AG04449 (cell line): ENCODE measurements at regions not wholly inside any gene's neighbourhood (a gene's known extent, or its start where the extent isn't known, plus 50 kb on each side); places are given as distances from the start of the nearest gene placed in this dataset.

Source experiments
- CTCF ChIA-PET: fragments of 350-600 bp; formaldehyde crosslinking; extraction: SDS; loops from one replicate; lab custom pipeline; 2021; ENCODE audit warnings: antibody characterized with exemption; lab: Yijun Ruan, JAX
- POLR2A ChIA-PET: fragments of 400-600, 350-600 bp; formaldehyde crosslinking; extraction: SDS; loops from one replicate; lab custom pipeline; 2020; ENCODE audit warnings: antibody characterized with exemption, inconsistent platforms; lab: Yijun Ruan, JAX
- DNase-seq: peaks from one replicate; pipeline ENCODE4 v3.0.0-alpha.2; 2010; ENCODE audit warnings: low read depth, low spot score
- H3K4me3 ChIP-seq: 2 replicates; pipeline ENCODE4 v1.5.1; 2011; ENCODE audit warnings: low read depth, mild to moderate bottlenecking, control low read depth, low read length
- CTCF ChIP-seq: IDR thresholded peaks from one replicate; pipeline ENCODE4 v1.5.1; 2011; ENCODE audit warnings: mild to moderate bottlenecking, moderate library complexity, low read length, control low read depth, inconsistent platforms; ENCODE audit not compliant: insufficient read depth; ENCODE audit errors: missing control alignments

GRCh38 chr2:96427917-96428316 lies 77.2 kb downstream of the NEURL3 start:
- ChIA-PET CTCF (interaction anchor here (0.9 to 4.5 kb wide), 4 partner anchors 10 to 83 kb away, joined by 3 to 14 read pairs (median 8); no protein-coding TSS in a partner anchor), POLR2A (no interaction called here)
- no peak for TF ChIP-seq CTCF

GRCh38 chr2:96427169-96427568 lies 78.0 kb downstream of the NEURL3 start:
- no peak overlapping the region for H3K4me3 ChIP-seq
- TF ChIP-seq CTCF: no peak
- ChIA-PET CTCF (interaction anchor here (0.9 to 4.5 kb wide), 4 partner anchors 9 to 84 kb away, joined by 3 to 13 read pairs (median 4); no protein-coding TSS in a partner anchor), POLR2A (no interaction called here)
- DNase-seq: no peak

More at GRCh38 chr2:96427917-96428316, 77.2 kb downstream of the NEURL3 start:
- H3K4me3 ChIP-seq: no peak overlapping the region
- peak; percentile 28 for DNase-seq

- no peak for DNase-seq
- TF ChIP-seq CTCF: no peak
- ChIA-PET CTCF (interaction anchor here (2.6 to 3.4 kb wide), 2 partner anchors 16 to 85 kb away, joined by 9 to 20 read pairs; no protein-coding TSS in a partner anchor), POLR2A (no interaction called here)
- no peak overlapping the region for H3K4me3 ChIP-seq
These were observed 81.3 kb downstream of the NEURL3 start for GRCh38 chr2:96423828-96424227.
